NOMO-1 (cell line): ENCODE measurements at regions not wholly inside any gene's neighbourhood (a gene's known extent, or its start where the extent isn't known, plus 50 kb on each side); places are given as distances from the start of the nearest gene placed in this dataset.
"Not testable (repeated sequence)": the region's sequence is repeated elsewhere in the genome, so short reads cannot be mapped to it uniquely, and the experiment has no call there.

Experiments used
- DNase-seq, 2 experiments: peaks; one replicate each; lab custom pipeline; 2025; ENCODE audit not compliant: unreplicated experiment in 2 of 2; lab: John Stamatoyannopoulos, UW

GRCh38 chr12:19624491-19624890 lies 185.2 kb downstream of the AEBP2 start:
- no peak for DNase-seq

GRCh38 chr12:19625551-19625950 lies 186.3 kb downstream of the AEBP2 start:
- not testable (repeated sequence) for DNase-seq

GRCh38 chr12:19627719-19628118 lies 188.4 kb downstream of the AEBP2 start:
- no peak for DNase-seq

GRCh38 chr12:19630536-19630935 lies 191.2 kb downstream of the AEBP2 start:
- DNase-seq = no peak

GRCh38 chr12:19633194-19633593 lies 193.9 kb downstream of the AEBP2 start:
- DNase-seq = no peak

- DNase-seq = no peak
Observed at GRCh38 chr12:19633641-19634040, 194.3 kb downstream of the AEBP2 start.

- no peak for DNase-seq
Observed at GRCh38 chr12:19639781-19640415, 200.6 kb downstream of the AEBP2 start.

- no peak for DNase-seq
Observed at GRCh38 chr12:19641235-19642080, 202.2 kb downstream of the AEBP2 start.

GRCh38 chr12:19642345-19642744 lies 203.1 kb downstream of the AEBP2 start:
- no peak for DNase-seq

GRCh38 chr12:19643635-19644034 lies 204.3 kb downstream of the AEBP2 start:
- DNase-seq = no peak

GRCh38 chr12:19644571-19644970 lies 205.3 kb downstream of the AEBP2 start:
- no peak for DNase-seq

- no peak for DNase-seq
Observed at GRCh38 chr12:19645823-19646222, 206.5 kb downstream of the AEBP2 start.

- DNase-seq = no peak
Observed at GRCh38 chr12:19646599-19646998, 207.3 kb downstream of the AEBP2 start.

- peak; percentile 68 to 76 for DNase-seq
Observed at GRCh38 chr12:19647806-19648556, 208.7 kb downstream of the AEBP2 start.

- DNase-seq = no peak
Observed at GRCh38 chr12:19648591-19648990, 209.3 kb downstream of the AEBP2 start.

GRCh38 chr12:19652386-19652785 lies 213.1 kb downstream of the AEBP2 start:
- DNase-seq = no peak

- DNase-seq = no peak
Observed at GRCh38 chr12:19654650-19655376, 215.5 kb downstream of the AEBP2 start.

GRCh38 chr12:19657118-19657731 lies 217.9 kb downstream of the AEBP2 start:
- no peak for DNase-seq

- DNase-seq = no peak
Observed at GRCh38 chr12:19657732-19658130, 218.4 kb downstream of the AEBP2 start.

- no peak for DNase-seq
Observed at GRCh38 chr12:19659086-19659485, 219.8 kb downstream of the AEBP2 start.
